Effector memory CD4-positive, alpha-beta T cell (primary cell): ENCODE measurements at regions not wholly inside any gene's neighbourhood (a gene's known extent, or its start where the extent isn't known, plus 50 kb on each side); places are given as distances from the start of the nearest gene placed in this dataset.

Source experiments
- DNase-seq, 3 donors: peaks; one replicate each; pipeline ENCODE4 v3.0.0-alpha.2; 2020
- H3K27ac ChIP-seq: 2 replicates; pipeline ENCODE4 v1.7.0; 2013; ENCODE audit warnings: mild to moderate bottlenecking, low read length, moderate library complexity; ENCODE audit not compliant: insufficient read depth, poor library complexity, severe bottlenecking
- H3K27me3 ChIP-seq: replicated peaks from 2 replicates; pipeline ENCODE4 v1.7.0; 2013; ENCODE audit warnings: mild to moderate bottlenecking, low read length; ENCODE audit not compliant: insufficient read depth, control insufficient read depth, poor library complexity, severe bottlenecking
- H3K36me3 ChIP-seq: 2 replicates; pipeline ENCODE4 v1.7.0; 2013; ENCODE audit warnings: mild to moderate bottlenecking, low read length, moderate library complexity; ENCODE audit not compliant: control insufficient read depth, insufficient read depth
- H3K4me1 ChIP-seq: 2 replicates; pipeline ENCODE4 v1.7.0; 2013; ENCODE audit warnings: low read length, mild to moderate bottlenecking; ENCODE audit not compliant: control insufficient read depth, insufficient read depth, poor library complexity, severe bottlenecking
- H3K4me3 ChIP-seq: 2 replicates; pipeline ENCODE4 v1.7.0; 2013; ENCODE audit warnings: low read length, low read depth, mild to moderate bottlenecking; ENCODE audit not compliant: insufficient read depth, poor library complexity, severe bottlenecking
- H3K9me3 ChIP-seq: 2 replicates; pipeline ENCODE4 v1.7.0; 2013; ENCODE audit warnings: mild to moderate bottlenecking, low read length, moderate library complexity; ENCODE audit not compliant: control insufficient read depth

- Histone ChIP-seq H3K27ac (no peak overlapping the region), H3K27me3 (no peaks in the 10 kb centered on the region), H3K9me3 (no peaks in the 10 kb centered on the region), H3K4me3 (no peak overlapping the region), H3K4me1 (no peaks in the 10 kb centered on the region), H3K36me3 (no peaks in the 10 kb centered on the region)
- DNase-seq = no peak
Observed at GRCh38 chr4:57875829-57876392, 765.7 kb upstream of the IGFBP7 start.

- no peaks in the 10 kb centered on the region for H3K27me3 ChIP-seq
- no peaks in the 10 kb centered on the region for H3K4me1 ChIP-seq
- H3K27ac ChIP-seq = no peak overlapping the region
- no peaks in the 10 kb centered on the region for H3K9me3 ChIP-seq
- no peak overlapping the region for H3K4me3 ChIP-seq
- H3K36me3 ChIP-seq = no peaks in the 10 kb centered on the region
- no peak for DNase-seq
Observed at GRCh38 chr4:57866468-57867171, 756.4 kb upstream of the IGFBP7 start.

GRCh38 chr4:57865264-57865663 lies 755.1 kb upstream of the IGFBP7 start:
- no peaks in the 10 kb centered on the region for H3K27me3 ChIP-seq
- DNase-seq = no peak
- no peaks in the 10 kb centered on the region for H3K9me3 ChIP-seq
- H3K36me3 ChIP-seq = no peaks in the 10 kb centered on the region
- H3K27ac ChIP-seq = no peak overlapping the region
- no peaks in the 10 kb centered on the region for H3K4me1 ChIP-seq
- no peak overlapping the region for H3K4me3 ChIP-seq

GRCh38 chr4:57854748-57855147 lies 744.6 kb upstream of the IGFBP7 start:
- no peak overlapping the region for H3K4me3 ChIP-seq
- no peaks in the 10 kb centered on the region for H3K9me3 ChIP-seq
- H3K4me1 ChIP-seq = no peaks in the 10 kb centered on the region
- H3K27ac ChIP-seq = no peak overlapping the region
- DNase-seq = no peak
- H3K36me3 ChIP-seq = no peaks in the 10 kb centered on the region
- no peaks in the 10 kb centered on the region for H3K27me3 ChIP-seq

GRCh38 chr4:57850141-57850540 lies 740.0 kb upstream of the IGFBP7 start:
- Histone ChIP-seq H3K9me3 (no peaks in the 10 kb centered on the region), H3K4me1 (no peaks in the 10 kb centered on the region), H3K36me3 (no peaks in the 10 kb centered on the region), H3K27ac (no peak overlapping the region), H3K27me3 (no peaks in the 10 kb centered on the region), H3K4me3 (no peak overlapping the region)
- no peak for DNase-seq

GRCh38 chr4:57832083-57832482 lies 721.9 kb upstream of the IGFBP7 start:
- no peak overlapping the region for H3K27ac ChIP-seq
- H3K36me3 ChIP-seq = no peaks in the 10 kb centered on the region
- DNase-seq = no peak
- H3K4me1 ChIP-seq = no peaks in the 10 kb centered on the region
- no peaks in the 10 kb centered on the region for H3K9me3 ChIP-seq
- no peaks in the 10 kb centered on the region for H3K27me3 ChIP-seq
- no peak overlapping the region for H3K4me3 ChIP-seq

- H3K27ac ChIP-seq = no peak overlapping the region
- no peaks in the 10 kb centered on the region for H3K27me3 ChIP-seq
- DNase-seq = no peak
- no peaks in the 10 kb centered on the region for H3K9me3 ChIP-seq
- H3K36me3 ChIP-seq = no peaks in the 10 kb centered on the region
- no peak overlapping the region for H3K4me3 ChIP-seq
- no peaks in the 10 kb centered on the region for H3K4me1 ChIP-seq
Observed at GRCh38 chr4:57789666-57790065, 679.5 kb upstream of the IGFBP7 start.

GRCh38 chr4:57777876-57778275 lies 667.7 kb upstream of the IGFBP7 start:
- no peak overlapping the region for H3K27ac ChIP-seq
- no peaks in the 10 kb centered on the region for H3K36me3 ChIP-seq
- H3K4me1 ChIP-seq = no peaks in the 10 kb centered on the region
- no peak for DNase-seq
- no peaks in the 10 kb centered on the region for H3K9me3 ChIP-seq
- no peaks in the 10 kb centered on the region for H3K27me3 ChIP-seq
- no peak overlapping the region for H3K4me3 ChIP-seq

GRCh38 chr4:57774681-57775080 lies 664.5 kb upstream of the IGFBP7 start:
- no peak for DNase-seq

GRCh38 chr4:57774171-57774570 lies 664.0 kb upstream of the IGFBP7 start:
- Histone ChIP-seq H3K27ac (no peak overlapping the region), H3K9me3 (no peaks in the 10 kb centered on the region), H3K36me3 (no peaks in the 10 kb centered on the region), H3K4me3 (no peak overlapping the region), H3K4me1 (no peaks in the 10 kb centered on the region), H3K27me3 (no peaks in the 10 kb centered on the region)
- no peak for DNase-seq

More at GRCh38 chr4:57774681-57775080, 664.5 kb upstream of the IGFBP7 start:
- Histone ChIP-seq H3K4me3 (no peak overlapping the region), H3K27ac (no peak overlapping the region), H3K4me1 (no peaks in the 10 kb centered on the region), H3K36me3 (no peaks in the 10 kb centered on the region), H3K9me3 (no peaks in the 10 kb centered on the region), H3K27me3 (no peaks in the 10 kb centered on the region)
